ENCODE measurements at regions not wholly inside any gene's neighbourhood (a gene's known extent, or its start where the extent isn't known, plus 50 kb on each side); places are given as distances from the start of the nearest gene placed in this dataset.

- no peak for TF ChIP-seq CTCF (IDR thresholded peaks at IDR 0.05)
- no peak for TF ChIP-seq POLR2AphosphoS5 (IDR thresholded peaks at IDR 0.05; ENCODE audit: insufficient read depth in 1 of 2, low read depth in 1 of 2)
Measured at GRCh38 chr22:22106855-22107254, 124.3 kb upstream of the TOP3B start.

Data from vagina (tissue), 2 donors.